ENCODE measurements at regions not wholly inside any gene's neighbourhood (a gene's known extent, or its start where the extent isn't known, plus 50 kb on each side); places are given as distances from the start of the nearest gene placed in this dataset.
A peak's percentile ranks its signal among the peaks of the same experiment; 100 is the strongest.

DNA sequence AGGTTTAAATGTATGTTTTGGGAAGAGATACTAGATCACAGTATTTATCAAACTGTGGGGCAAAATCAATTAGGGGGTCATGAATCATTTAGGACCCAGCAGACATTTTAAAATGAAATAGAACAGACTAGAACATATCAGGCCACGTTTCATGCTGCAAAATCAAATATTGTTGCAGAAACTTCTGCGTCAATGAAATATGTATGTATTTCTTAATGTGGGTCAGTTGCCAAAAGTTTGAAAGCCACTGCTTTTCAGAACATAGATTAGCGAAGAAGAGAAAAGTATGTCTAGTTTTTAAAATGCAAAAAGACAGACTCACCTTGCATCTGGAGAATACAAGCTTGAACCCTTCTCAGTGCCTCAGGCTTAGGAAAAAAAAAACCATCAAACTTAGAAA lies 102.7 kb upstream of the BMPER start:
- Histone ChIP-seq H3K4me3 (ENCODE audit: low read length in 3 of 3) (no peak overlapping the region), H3K36me3 (ENCODE audit: control insufficient read depth in 3 of 3, insufficient read depth in 3 of 3, low read length in 3 of 3) (no peaks in the 10 kb centered on the region), H3K27me3 (ENCODE audit: control insufficient read depth in 3 of 3, insufficient read depth in 3 of 3, low read length in 3 of 3) (no peaks in the 10 kb centered on the region), H3K27ac (ENCODE audit: low read depth, low read length) (no peak overlapping the region), H3K9ac (ENCODE audit: low read depth in 1 of 3, low read length in 3 of 3) (no peak overlapping the region), H3K9me3 (ENCODE audit: control insufficient read depth in 3 of 3, low read length in 3 of 3) (no peaks in the 10 kb centered on the region), H3K4me1 (ENCODE audit: control insufficient read depth in 3 of 3, insufficient read depth in 3 of 3, low read length in 3 of 3) (peaks cover 0 to 9% (median 0%) of the 10 kb centered on the region in 3 donors)

DNA sequence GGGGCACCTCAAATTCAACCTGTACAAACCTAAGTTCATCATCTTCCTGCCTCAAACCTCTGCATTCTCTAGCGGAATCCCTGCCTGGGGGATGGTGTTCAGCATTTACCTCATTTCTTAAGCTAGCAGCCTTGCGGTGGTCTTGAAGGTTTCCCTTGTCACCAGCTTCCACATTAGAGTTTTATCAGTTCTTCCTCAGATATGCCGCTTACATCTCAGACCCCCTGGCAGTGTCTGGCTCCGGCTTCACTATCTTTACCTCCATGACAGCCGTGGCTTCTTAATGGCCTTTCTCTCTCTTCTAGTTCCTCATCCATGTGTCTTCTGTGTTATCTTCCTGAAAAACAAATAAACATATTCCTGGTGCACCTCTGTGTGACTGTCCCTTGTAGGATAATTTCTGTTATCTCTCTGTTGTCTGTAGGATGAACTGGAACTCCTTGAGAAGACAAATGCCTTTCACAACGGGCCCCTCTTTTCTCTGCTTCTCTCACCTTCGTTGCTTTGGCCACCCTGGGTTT lies 101.1 kb upstream of the BMPER start:
- H3K27ac ChIP-seq (ENCODE audit: low read depth, low read length), result no peak overlapping the region
- no peak overlapping the region for H3K4me3 ChIP-seq (ENCODE audit: low read length in 3 of 3)
- no peaks in the 10 kb centered on the region for H3K27me3 ChIP-seq (ENCODE audit: control insufficient read depth in 3 of 3, insufficient read depth in 3 of 3, low read length in 3 of 3)
- no peaks in the 10 kb centered on the region for H3K9me3 ChIP-seq (ENCODE audit: control insufficient read depth in 3 of 3, low read length in 3 of 3)
- peaks cover 5 to 9% (median 6%) of the 10 kb centered on the region in 3 donors for H3K4me1 ChIP-seq (ENCODE audit: control insufficient read depth in 3 of 3, insufficient read depth in 3 of 3, low read length in 3 of 3)
- no peak overlapping the region for H3K9ac ChIP-seq (ENCODE audit: low read depth in 1 of 3, low read length in 3 of 3)
- H3K36me3 ChIP-seq (ENCODE audit: control insufficient read depth in 3 of 3, insufficient read depth in 3 of 3, low read length in 3 of 3), result no peaks in the 10 kb centered on the region

DNA sequence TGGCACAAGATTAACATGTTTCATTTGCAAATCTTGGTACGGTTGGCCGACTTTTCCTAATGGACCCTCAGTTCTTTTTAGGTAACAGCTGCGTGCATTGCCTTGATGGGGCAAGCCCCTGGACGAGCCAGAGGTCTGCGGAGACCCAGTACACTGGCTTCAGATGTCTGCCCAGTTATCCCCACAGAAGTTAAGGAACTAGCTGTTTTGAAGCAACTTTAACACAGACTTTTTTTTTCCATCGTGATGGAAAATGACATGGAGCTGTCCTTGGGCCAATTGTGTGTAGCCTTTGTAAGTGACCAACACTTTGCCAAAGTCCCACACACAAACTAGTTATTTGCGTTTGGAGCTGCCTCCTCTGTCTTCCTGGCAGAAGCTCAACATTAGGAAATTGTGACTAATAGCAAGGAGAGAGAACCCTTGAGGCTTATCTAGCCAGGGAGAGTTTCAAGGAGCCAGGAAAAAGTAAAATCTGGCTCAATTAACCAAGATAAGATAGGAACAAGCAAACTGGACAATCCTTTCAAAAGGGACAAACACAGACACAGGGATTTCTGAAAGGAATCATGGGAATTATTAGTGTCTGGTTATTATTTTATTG lies 99.6 kb upstream of the BMPER start:
- Histone ChIP-seq H3K4me3 (ENCODE audit: low read length in 3 of 3) (no peak overlapping the region), H3K9me3 (ENCODE audit: control insufficient read depth in 3 of 3, low read length in 3 of 3) (no peaks in the 10 kb centered on the region), H3K36me3 (ENCODE audit: control insufficient read depth in 3 of 3, insufficient read depth in 3 of 3, low read length in 3 of 3) (no peaks in the 10 kb centered on the region), H3K4me1 (ENCODE audit: control insufficient read depth in 3 of 3, insufficient read depth in 3 of 3, low read length in 3 of 3) (peaks cover 8 to 16% (median 13%) of the 10 kb centered on the region in 3 donors), H3K9ac (ENCODE audit: low read depth in 1 of 3, low read length in 3 of 3) (no peak overlapping the region), H3K27ac (ENCODE audit: low read depth, low read length) (no peak overlapping the region), H3K27me3 (ENCODE audit: control insufficient read depth in 3 of 3, insufficient read depth in 3 of 3, low read length in 3 of 3) (no peaks in the 10 kb centered on the region)

DNA sequence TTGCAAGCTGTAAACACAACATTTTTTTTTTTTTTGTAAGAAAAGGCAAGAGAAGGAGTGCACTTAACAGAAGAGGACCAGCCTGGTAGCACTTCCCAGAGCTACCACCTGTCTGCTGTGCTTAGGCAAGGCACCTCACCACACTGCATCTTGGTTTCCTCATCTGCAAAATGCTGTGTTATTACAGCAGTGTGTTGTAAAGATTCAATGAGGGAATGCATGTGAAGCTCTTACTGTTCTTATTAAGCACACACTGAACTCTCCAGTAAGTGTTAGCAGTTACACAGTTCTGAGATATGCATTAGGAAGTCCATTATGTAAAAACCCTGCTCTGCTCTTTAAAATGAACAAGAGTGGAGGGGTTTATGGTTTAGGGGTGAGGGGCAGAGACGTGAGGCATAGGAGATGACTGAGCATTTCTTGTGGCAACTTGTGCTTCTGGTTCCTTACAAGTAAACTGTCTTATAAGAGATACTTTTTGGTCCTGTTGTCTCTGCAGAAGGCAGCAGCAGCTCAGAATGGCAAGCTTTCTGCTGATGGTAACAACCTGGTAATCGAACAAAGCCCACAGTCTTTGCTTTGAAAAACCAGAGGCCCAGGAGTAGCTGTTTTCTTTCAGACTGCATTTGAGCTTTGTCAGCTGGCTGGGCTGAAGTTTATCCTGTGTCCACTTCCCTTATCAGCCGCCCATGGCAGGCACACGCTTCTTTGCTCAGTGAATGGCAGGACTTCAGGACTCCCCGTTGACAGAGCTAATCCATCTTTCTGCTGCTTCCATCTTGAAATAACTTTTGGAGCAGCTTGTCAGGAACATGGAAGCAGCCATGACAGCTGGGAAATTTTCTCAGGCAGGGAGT lies 98.8 kb upstream of the BMPER start:
- Histone ChIP-seq H3K27ac (ENCODE audit: low read depth, low read length) (no peak overlapping the region), H3K9me3 (ENCODE audit: control insufficient read depth in 3 of 3, low read length in 3 of 3) (no peaks in the 10 kb centered on the region), H3K9ac (ENCODE audit: low read depth in 1 of 3, low read length in 3 of 3) (no peak overlapping the region), H3K27me3 (ENCODE audit: control insufficient read depth in 3 of 3, insufficient read depth in 3 of 3, low read length in 3 of 3) (no peaks in the 10 kb centered on the region), H3K4me1 (ENCODE audit: control insufficient read depth in 3 of 3, insufficient read depth in 3 of 3, low read length in 3 of 3) (peaks cover 8 to 16% (median 13%) of the 10 kb centered on the region in 3 donors), H3K36me3 (ENCODE audit: control insufficient read depth in 3 of 3, insufficient read depth in 3 of 3, low read length in 3 of 3) (no peaks in the 10 kb centered on the region), H3K4me3 (ENCODE audit: low read length in 3 of 3) (no peak overlapping the region)

DNA sequence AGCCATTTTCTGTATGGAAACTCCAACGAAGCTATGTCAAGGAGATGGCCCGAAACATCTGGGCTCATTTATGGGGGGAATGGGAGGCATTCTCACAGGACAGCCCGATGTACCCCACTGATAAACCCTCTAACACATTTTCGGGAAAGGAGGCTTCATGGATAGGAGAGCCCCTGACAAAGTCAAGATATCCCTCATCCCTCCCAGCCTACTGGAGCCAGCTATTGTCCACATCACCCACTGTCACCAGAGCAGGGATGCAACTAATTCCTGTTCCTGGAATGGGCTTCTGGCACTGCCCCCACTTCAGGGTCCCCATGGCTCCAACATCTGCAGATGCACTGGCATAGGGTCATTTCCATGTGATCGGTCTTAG lies 98.2 kb upstream of the BMPER start:
- H3K4me3 ChIP-seq (ENCODE audit: low read length in 3 of 3), result no peak overlapping the region
- no peak overlapping the region for H3K9ac ChIP-seq (ENCODE audit: low read depth in 1 of 3, low read length in 3 of 3)
- no peak overlapping the region for H3K27ac ChIP-seq (ENCODE audit: low read depth, low read length)
- peaks cover 8 to 16% (median 13%) of the 10 kb centered on the region in 3 donors for H3K4me1 ChIP-seq (ENCODE audit: control insufficient read depth in 3 of 3, insufficient read depth in 3 of 3, low read length in 3 of 3)
- H3K9me3 ChIP-seq (ENCODE audit: control insufficient read depth in 3 of 3, low read length in 3 of 3), result no peaks in the 10 kb centered on the region
- H3K36me3 ChIP-seq (ENCODE audit: control insufficient read depth in 3 of 3, insufficient read depth in 3 of 3, low read length in 3 of 3), result no peaks in the 10 kb centered on the region
- no peaks in the 10 kb centered on the region for H3K27me3 ChIP-seq (ENCODE audit: control insufficient read depth in 3 of 3, insufficient read depth in 3 of 3, low read length in 3 of 3)

DNA sequence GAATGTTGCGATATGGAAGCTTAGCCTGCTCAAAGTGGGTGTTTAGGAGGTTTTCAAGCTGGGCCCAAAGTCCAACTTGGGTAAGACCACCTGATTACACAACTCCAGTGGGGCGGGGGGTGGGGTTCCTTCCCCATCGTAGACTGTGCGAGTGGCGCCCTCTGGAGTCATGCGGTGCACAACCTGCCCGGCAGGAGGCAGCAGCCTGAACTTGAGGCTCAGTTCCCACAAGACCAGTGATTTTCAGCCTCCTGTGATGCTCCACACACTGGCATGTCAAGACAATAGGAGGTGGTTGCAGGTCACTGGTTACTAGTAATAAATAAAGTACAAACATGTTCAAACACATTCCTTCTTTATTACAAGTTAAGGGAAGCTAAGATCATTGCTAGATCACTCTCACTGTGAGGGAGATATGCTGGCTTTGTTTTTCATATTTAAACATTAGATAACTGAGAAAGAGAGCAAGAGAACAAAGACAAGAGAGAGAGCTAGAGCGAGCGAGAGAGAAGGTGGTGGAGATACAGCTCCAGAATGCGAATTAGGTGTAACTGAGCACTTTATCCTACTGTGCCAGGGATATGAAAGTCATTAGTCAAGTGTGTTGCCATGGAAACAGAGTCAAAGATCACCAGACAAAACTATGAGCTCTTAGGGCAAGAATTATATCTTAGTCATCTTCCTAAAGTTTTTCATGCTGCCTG lies 97.4 kb upstream of the BMPER start:
- Histone ChIP-seq H3K9me3 (ENCODE audit: control insufficient read depth in 3 of 3, low read length in 3 of 3) (no peaks in the 10 kb centered on the region), H3K27me3 (ENCODE audit: control insufficient read depth in 3 of 3, insufficient read depth in 3 of 3, low read length in 3 of 3) (no peaks in the 10 kb centered on the region), H3K27ac (ENCODE audit: low read depth, low read length) (no peak overlapping the region), H3K36me3 (ENCODE audit: control insufficient read depth in 3 of 3, insufficient read depth in 3 of 3, low read length in 3 of 3) (no peaks in the 10 kb centered on the region), H3K4me1 (ENCODE audit: control insufficient read depth in 3 of 3, insufficient read depth in 3 of 3, low read length in 3 of 3) (peaks cover 8 to 16% (median 13%) of the 10 kb centered on the region in 3 donors), H3K9ac (ENCODE audit: low read depth in 1 of 3, low read length in 3 of 3) (no peak overlapping the region), H3K4me3 (ENCODE audit: low read length in 3 of 3) (no peak overlapping the region)

DNA sequence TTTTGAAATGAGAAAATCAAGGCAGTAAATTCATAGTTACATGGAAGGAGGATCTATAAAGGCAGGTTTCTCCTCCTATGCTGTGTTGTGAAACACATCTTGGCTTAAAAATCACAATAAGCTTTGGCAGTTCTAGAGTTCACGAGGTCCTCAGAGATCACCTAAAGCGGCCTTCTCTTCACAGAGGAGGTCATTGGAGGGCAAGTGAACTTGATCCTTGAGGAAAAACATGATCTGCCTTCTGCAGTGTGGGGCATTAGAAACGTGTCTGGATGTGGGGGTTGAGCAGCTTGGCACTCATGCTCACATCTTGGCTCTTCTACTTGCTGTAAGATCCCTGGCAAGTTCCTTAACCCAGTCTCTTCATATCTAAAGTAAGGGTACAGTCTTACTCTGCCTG lies 96.1 kb upstream of the BMPER start:
- H3K9ac ChIP-seq (ENCODE audit: low read depth in 1 of 3, low read length in 3 of 3), result no peak overlapping the region
- no peaks in the 10 kb centered on the region for H3K36me3 ChIP-seq (ENCODE audit: control insufficient read depth in 3 of 3, insufficient read depth in 3 of 3, low read length in 3 of 3)
- no peak overlapping the region for H3K4me3 ChIP-seq (ENCODE audit: low read length in 3 of 3)
- peaks cover 13 to 19% (median 16%) of the 10 kb centered on the region in 3 donors for H3K4me1 ChIP-seq (ENCODE audit: control insufficient read depth in 3 of 3, insufficient read depth in 3 of 3, low read length in 3 of 3)
- H3K27me3 ChIP-seq (ENCODE audit: control insufficient read depth in 3 of 3, insufficient read depth in 3 of 3, low read length in 3 of 3), result no peaks in the 10 kb centered on the region
- H3K27ac ChIP-seq (ENCODE audit: low read depth, low read length), result no peak overlapping the region
- no peaks in the 10 kb centered on the region for H3K9me3 ChIP-seq (ENCODE audit: control insufficient read depth in 3 of 3, low read length in 3 of 3)

DNA sequence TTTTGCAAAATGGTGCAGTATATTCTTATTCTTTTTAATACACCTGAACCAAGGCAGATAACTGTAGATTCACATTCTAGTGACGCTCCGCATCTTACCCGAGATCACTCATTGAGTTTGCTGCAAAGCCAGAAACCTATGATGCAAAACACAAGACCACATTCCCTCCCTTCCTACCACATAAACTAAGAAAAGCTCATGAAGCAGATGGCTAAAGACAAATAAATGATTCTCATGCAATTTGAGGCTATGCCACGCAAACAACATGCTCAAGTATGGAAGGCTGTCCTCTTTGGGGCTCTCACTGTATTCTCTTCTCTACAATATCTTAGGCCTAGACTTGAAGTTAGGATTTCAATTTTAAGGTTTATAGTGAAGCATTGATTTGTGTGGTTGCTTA lies 95.0 kb upstream of the BMPER start:
- Histone ChIP-seq H3K9ac (ENCODE audit: low read depth in 1 of 3, low read length in 3 of 3) (no peak overlapping the region), H3K4me3 (ENCODE audit: low read length in 3 of 3) (no peak overlapping the region), H3K27ac (ENCODE audit: low read depth, low read length) (no peak overlapping the region), H3K27me3 (ENCODE audit: control insufficient read depth in 3 of 3, insufficient read depth in 3 of 3, low read length in 3 of 3) (no peaks in the 10 kb centered on the region), H3K9me3 (ENCODE audit: control insufficient read depth in 3 of 3, low read length in 3 of 3) (no peaks in the 10 kb centered on the region), H3K4me1 (ENCODE audit: control insufficient read depth in 3 of 3, insufficient read depth in 3 of 3, low read length in 3 of 3) (peaks cover 16 to 22% (median 18%) of the 10 kb centered on the region in 3 donors), H3K36me3 (ENCODE audit: control insufficient read depth in 3 of 3, insufficient read depth in 3 of 3, low read length in 3 of 3) (no peaks in the 10 kb centered on the region)

DNA sequence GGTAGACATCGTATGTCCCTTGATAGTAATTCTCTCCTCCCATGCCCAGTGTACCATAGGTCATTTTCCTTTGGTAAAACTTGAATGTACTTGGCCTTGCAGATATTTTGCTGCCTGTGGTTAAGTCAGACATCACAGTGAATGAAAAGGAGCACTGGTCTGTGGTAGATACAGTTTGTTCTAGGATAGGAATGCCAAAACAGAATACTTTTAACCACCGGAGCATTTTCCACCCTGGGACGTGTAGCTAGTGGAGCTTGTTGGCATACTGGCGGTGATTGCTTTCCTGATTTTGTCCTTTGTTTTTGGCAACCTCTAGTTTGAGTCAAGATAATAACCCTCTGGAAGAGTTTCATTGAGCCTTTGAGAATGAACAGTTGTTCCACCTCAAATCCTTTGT lies 92.0 kb upstream of the BMPER start:
- H3K9ac ChIP-seq (ENCODE audit: low read depth in 1 of 3, low read length in 3 of 3), result no peak overlapping the region
- no peaks in the 10 kb centered on the region for H3K36me3 ChIP-seq (ENCODE audit: control insufficient read depth in 3 of 3, insufficient read depth in 3 of 3, low read length in 3 of 3)
- H3K4me3 ChIP-seq (ENCODE audit: low read length in 3 of 3), result no peak overlapping the region
- H3K4me1 ChIP-seq (ENCODE audit: control insufficient read depth in 3 of 3, insufficient read depth in 3 of 3, low read length in 3 of 3), result peaks cover 12 to 23% (median 15%) of the 10 kb centered on the region in 3 donors
- no peaks in the 10 kb centered on the region for H3K27me3 ChIP-seq (ENCODE audit: control insufficient read depth in 3 of 3, insufficient read depth in 3 of 3, low read length in 3 of 3)
- H3K27ac ChIP-seq (ENCODE audit: low read depth, low read length), result no peak overlapping the region
- H3K9me3 ChIP-seq (ENCODE audit: control insufficient read depth in 3 of 3, low read length in 3 of 3), result no peaks in the 10 kb centered on the region

DNA sequence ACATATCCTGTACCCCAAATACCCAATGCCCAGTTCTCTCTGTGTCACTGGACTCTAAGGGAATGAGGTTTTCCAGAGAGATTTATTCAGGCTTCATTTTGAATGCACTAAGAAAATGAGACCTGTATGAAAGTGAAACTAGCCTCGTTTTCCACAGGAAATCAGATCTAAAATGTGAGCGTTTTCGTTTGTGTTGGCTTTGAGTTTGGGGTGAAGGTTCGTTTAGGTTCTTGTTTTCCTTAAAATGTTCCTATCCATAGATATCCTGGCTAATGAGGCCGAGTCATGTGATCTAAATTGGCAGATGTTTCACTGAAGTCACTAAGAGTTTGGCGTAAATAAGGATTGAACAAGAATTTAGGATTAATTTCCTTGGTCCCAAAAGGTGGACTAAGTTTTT lies 90.9 kb upstream of the BMPER start:
- Histone ChIP-seq H3K36me3 (ENCODE audit: control insufficient read depth in 3 of 3, insufficient read depth in 3 of 3, low read length in 3 of 3) (no peaks in the 10 kb centered on the region), H3K4me1 (ENCODE audit: control insufficient read depth in 3 of 3, insufficient read depth in 3 of 3, low read length in 3 of 3) (peaks cover 9 to 17% (median 9%) of the 10 kb centered on the region in 3 donors), H3K9me3 (ENCODE audit: control insufficient read depth in 3 of 3, low read length in 3 of 3) (no peaks in the 10 kb centered on the region), H3K9ac (ENCODE audit: low read depth in 1 of 3, low read length in 3 of 3) (no peak overlapping the region), H3K27ac (ENCODE audit: low read depth, low read length) (peak overlapping the region; percentile 49), H3K27me3 (ENCODE audit: control insufficient read depth in 3 of 3, insufficient read depth in 3 of 3, low read length in 3 of 3) (no peaks in the 10 kb centered on the region), H3K4me3 (ENCODE audit: low read length in 3 of 3) (peak overlapping the region in 2 of 3 donors; percentile 25 to 59)

Data from skeletal muscle tissue (tissue), 3 donors.